Large intestine (tissue), 3 donors: ENCODE measurements at regions not wholly inside any gene's neighbourhood (a gene's known extent, or its start where the extent isn't known, plus 50 kb on each side); places are given as distances from the start of the nearest gene placed in this dataset.
"Not testable (repeated sequence)": the region's sequence is repeated elsewhere in the genome, so short reads cannot be mapped to it uniquely, and the experiment has no call there.

Experiments
- DNase-seq, 2 donors: peaks; one replicate each; pipeline versions ENCODE4 v3.0.0 to v3.0.0-alpha.2; 2013
- H3K27ac ChIP-seq: one replicate; pipeline ENCODE4 v1.5.1; 2013; ENCODE audit warnings: low read length
- H3K27me3 ChIP-seq: 2 replicates; pipeline ENCODE4 v1.6.1; 2013; ENCODE audit warnings: low read length; ENCODE audit not compliant: control insufficient read depth, insufficient read depth
- H3K36me3 ChIP-seq: 2 replicates; pipeline ENCODE4 v1.6.1; 2013; ENCODE audit warnings: low read length; ENCODE audit not compliant: control insufficient read depth, insufficient read depth
- H3K4me1 ChIP-seq: one replicate; pipeline ENCODE4 v1.6.1; 2013; ENCODE audit warnings: low read length; ENCODE audit not compliant: control insufficient read depth, insufficient read depth
- H3K4me3 ChIP-seq: one replicate; pipeline ENCODE4 v1.5.1; 2013; ENCODE audit warnings: low read length
- H3K9me3 ChIP-seq: one replicate; pipeline ENCODE4 v1.6.1; 2013; ENCODE audit warnings: mild to moderate bottlenecking, low read depth, low read length, moderate library complexity; ENCODE audit not compliant: control insufficient read depth
- WGBS: methylation state at CpG from one replicate; pipeline ENCODE4 v1.1.5; 2013; ENCODE audit warnings: low lambda C conversion rate; ENCODE audit not compliant: insufficient coverage; 5-methylcytosine and 5-hydroxymethylcytosine counted together

GRCh38 chr4:60404027-60404426 lies 796.1 kb upstream of the ADGRL3 start:
- DNase-seq = no peak
- Histone ChIP-seq H3K27me3 (no peaks in the 10 kb centered on the region), H3K36me3 (no peaks in the 10 kb centered on the region), H3K9me3 (no peaks in the 10 kb centered on the region), H3K4me1 (no peaks in the 10 kb centered on the region), H3K4me3 (no peak overlapping the region), H3K27ac (no peak overlapping the region)
- no CpG with 5 or more reads among the region's 1 CpG for WGBS

GRCh38 chr4:60422439-60422838 lies 777.7 kb upstream of the ADGRL3 start:
- H3K36me3 ChIP-seq = no peaks in the 10 kb centered on the region
- H3K4me3 ChIP-seq = no peak overlapping the region
- H3K9me3 ChIP-seq = no peaks in the 10 kb centered on the region
- no peak overlapping the region for H3K27ac ChIP-seq
- H3K27me3 ChIP-seq = no peaks in the 10 kb centered on the region
- no peaks in the 10 kb centered on the region for H3K4me1 ChIP-seq
- WGBS = no CpG with 5 or more reads among the region's 4 CpGs
- DNase-seq = no peak

- not testable (repeated sequence) for H3K27ac ChIP-seq, H3K4me3 ChIP-seq, H3K27me3 ChIP-seq
These were observed 776.4 kb upstream of the ADGRL3 start for GRCh38 chr4:60423573-60424184.

GRCh38 chr4:60432911-60433310 lies 767.2 kb upstream of the ADGRL3 start:
- Histone ChIP-seq H3K36me3 (no peaks in the 10 kb centered on the region), H3K9me3 (no peaks in the 10 kb centered on the region), H3K4me3 (no peak overlapping the region), H3K27ac (no peak overlapping the region), H3K27me3 (no peaks in the 10 kb centered on the region), H3K4me1 (no peaks in the 10 kb centered on the region)
- no peak for DNase-seq
- no CpG with 5 or more reads among the region's 1 CpG for WGBS

More at GRCh38 chr4:60423573-60424184, 776.4 kb upstream of the ADGRL3 start:
- H3K4me1 ChIP-seq, H3K9me3 ChIP-seq, DNase-seq, H3K36me3 ChIP-seq: not testable (repeated sequence)

GRCh38 chr4:60443068-60443467 lies 757.1 kb upstream of the ADGRL3 start:
- no peaks in the 10 kb centered on the region for H3K36me3 ChIP-seq
- DNase-seq = no peak
- no peaks in the 10 kb centered on the region for H3K27me3 ChIP-seq
- no peak overlapping the region for H3K4me3 ChIP-seq
- H3K27ac ChIP-seq = no peak overlapping the region
- no peaks in the 10 kb centered on the region for H3K4me1 ChIP-seq
- peaks cover 3% of the 10 kb centered on the region for H3K9me3 ChIP-seq

- Histone ChIP-seq H3K4me1 (no peaks in the 10 kb centered on the region), H3K27ac (no peak overlapping the region), H3K36me3 (no peaks in the 10 kb centered on the region), H3K27me3 (no peaks in the 10 kb centered on the region), H3K9me3 (peaks cover 3% of the 10 kb centered on the region), H3K4me3 (no peak overlapping the region)
- no peak for DNase-seq
These were observed 756.3 kb upstream of the ADGRL3 start for GRCh38 chr4:60443796-60444195.

- Histone ChIP-seq H3K36me3 (no peaks in the 10 kb centered on the region), H3K27ac (no peak overlapping the region), H3K9me3 (no peaks in the 10 kb centered on the region), H3K4me1 (no peaks in the 10 kb centered on the region), H3K4me3 (no peak overlapping the region), H3K27me3 (no peaks in the 10 kb centered on the region)
- no peak for DNase-seq
- WGBS = no CpG with 5 or more reads among the region's 1 CpG
These were observed 750.1 kb upstream of the ADGRL3 start for GRCh38 chr4:60450054-60450453.

- DNase-seq = no peak
- Histone ChIP-seq H3K4me3 (no peak overlapping the region), H3K27me3 (no peaks in the 10 kb centered on the region), H3K27ac (no peak overlapping the region), H3K4me1 (no peaks in the 10 kb centered on the region), H3K9me3 (no peaks in the 10 kb centered on the region), H3K36me3 (no peaks in the 10 kb centered on the region)
These were observed 747.9 kb upstream of the ADGRL3 start for GRCh38 chr4:60452266-60452665.

- no peak for DNase-seq
- H3K4me1 ChIP-seq = no peaks in the 10 kb centered on the region
- no peak overlapping the region for H3K27ac ChIP-seq
- no peak overlapping the region for H3K4me3 ChIP-seq
- H3K9me3 ChIP-seq = no peaks in the 10 kb centered on the region
- H3K36me3 ChIP-seq = no peaks in the 10 kb centered on the region
- H3K27me3 ChIP-seq = no peaks in the 10 kb centered on the region
- no CpG with 5 or more reads among the region's 1 CpG for WGBS
These were observed 744.7 kb upstream of the ADGRL3 start for GRCh38 chr4:60455380-60455779.

- Histone ChIP-seq H3K27me3 (no peaks in the 10 kb centered on the region), H3K9me3 (peaks cover 3% of the 10 kb centered on the region), H3K4me3 (no peak overlapping the region), H3K27ac (no peak overlapping the region), H3K4me1 (no peaks in the 10 kb centered on the region), H3K36me3 (no peaks in the 10 kb centered on the region)
- no peak for DNase-seq
- WGBS = no CpG with 5 or more reads among the region's 1 CpG
These were observed 738.6 kb upstream of the ADGRL3 start for GRCh38 chr4:60461551-60461950.

- peaks cover 3% of the 10 kb centered on the region for H3K9me3 ChIP-seq
- no peaks in the 10 kb centered on the region for H3K36me3 ChIP-seq
- H3K27ac ChIP-seq = no peak overlapping the region
- no peaks in the 10 kb centered on the region for H3K4me1 ChIP-seq
- DNase-seq = no peak
- WGBS = no CpG with 5 or more reads among the region's 4 CpGs
- no peaks in the 10 kb centered on the region for H3K27me3 ChIP-seq
- H3K4me3 ChIP-seq = no peak overlapping the region
These were observed 736.1 kb upstream of the ADGRL3 start for GRCh38 chr4:60463857-60464502.
